Activated CD4-positive, alpha-beta T cell treated with anti-CD3 and anti-CD28 coated beads, Interleukin-2, amount 10 ng/mL, durations not matched to agents 7 days and 5 days (primary cell): ENCODE measurements at regions not wholly inside any gene's neighbourhood (a gene's known extent, or its start where the extent isn't known, plus 50 kb on each side); places are given as distances from the start of the nearest gene placed in this dataset.
"Not testable (repeated sequence)": the region's sequence is repeated elsewhere in the genome, so short reads cannot be mapped to it uniquely, and the experiment has no call there.

Experiments used
- CTCF ChIA-PET: fragments of 350-600 bp; sonication (Branson Sonifier 250); formaldehyde crosslinking; loops from one replicate; lab custom pipeline; 2021; ENCODE audit warnings: antibody characterized with exemption; lab: Charles Lee
- POLR2A ChIA-PET: fragments of 350-600 bp; sonication (Branson Sonifier 250); formaldehyde crosslinking; loops from one replicate; lab custom pipeline; 2021; ENCODE audit warnings: antibody characterized with exemption; lab: Charles Lee
- DNase-seq: peaks from one replicate; pipeline ENCODE4 v3.0.0-alpha.2; 2020
- H3K27ac Mint-ChIP-seq: one replicate; pipeline ENCODE4 v1.8.0; 2021; ENCODE audit warnings: mild to moderate bottlenecking, moderate library complexity, mixed read lengths
- H3K27me3 Mint-ChIP-seq: one replicate; pipeline ENCODE4 v1.8.0; 2021; ENCODE audit warnings: mixed read lengths
- H3K36me3 Mint-ChIP-seq: one replicate; pipeline ENCODE4 v1.8.0; 2021; ENCODE audit warnings: low read depth, mixed read lengths
- H3K4me1 Mint-ChIP-seq: one replicate; pipeline ENCODE4 v1.8.0; 2021; ENCODE audit warnings: mixed read lengths
- H3K4me3 Mint-ChIP-seq: one replicate; pipeline ENCODE4 v1.8.0; 2021; ENCODE audit warnings: mild to moderate bottlenecking, moderate library complexity, mixed read lengths
- H3K9me3 Mint-ChIP-seq: one replicate; pipeline ENCODE4 v1.8.0; 2021; ENCODE audit warnings: mixed read lengths

GRCh38 chr4:31261632-31262031 lies 541.5 kb downstream of the PCDH7 start:
- Mint-ChIP-seq H3K9me3 (peaks cover 11% of the 10 kb centered on the region), H3K27me3 (no peaks in the 10 kb centered on the region), H3K4me3 (no peak overlapping the region), H3K4me1 (no peaks in the 10 kb centered on the region), H3K36me3 (no peaks in the 10 kb centered on the region), H3K27ac (no peak overlapping the region)
- ChIA-PET CTCF (no interaction called here), POLR2A (interaction anchor here (0.7 kb wide), 1 partner anchor 910 kb away, joined by 3 read pairs; no protein-coding TSS in a partner anchor)
- DNase-seq, result no peak

- POLR2A ChIA-PET, H3K27ac Mint-ChIP-seq, H3K36me3 Mint-ChIP-seq, H3K4me1 Mint-ChIP-seq, DNase-seq, H3K4me3 Mint-ChIP-seq, H3K27me3 Mint-ChIP-seq, H3K9me3 Mint-ChIP-seq, CTCF ChIA-PET: not testable (repeated sequence)
Observed at GRCh38 chr4:31266094-31266493, 545.9 kb downstream of the PCDH7 start.

DNA sequence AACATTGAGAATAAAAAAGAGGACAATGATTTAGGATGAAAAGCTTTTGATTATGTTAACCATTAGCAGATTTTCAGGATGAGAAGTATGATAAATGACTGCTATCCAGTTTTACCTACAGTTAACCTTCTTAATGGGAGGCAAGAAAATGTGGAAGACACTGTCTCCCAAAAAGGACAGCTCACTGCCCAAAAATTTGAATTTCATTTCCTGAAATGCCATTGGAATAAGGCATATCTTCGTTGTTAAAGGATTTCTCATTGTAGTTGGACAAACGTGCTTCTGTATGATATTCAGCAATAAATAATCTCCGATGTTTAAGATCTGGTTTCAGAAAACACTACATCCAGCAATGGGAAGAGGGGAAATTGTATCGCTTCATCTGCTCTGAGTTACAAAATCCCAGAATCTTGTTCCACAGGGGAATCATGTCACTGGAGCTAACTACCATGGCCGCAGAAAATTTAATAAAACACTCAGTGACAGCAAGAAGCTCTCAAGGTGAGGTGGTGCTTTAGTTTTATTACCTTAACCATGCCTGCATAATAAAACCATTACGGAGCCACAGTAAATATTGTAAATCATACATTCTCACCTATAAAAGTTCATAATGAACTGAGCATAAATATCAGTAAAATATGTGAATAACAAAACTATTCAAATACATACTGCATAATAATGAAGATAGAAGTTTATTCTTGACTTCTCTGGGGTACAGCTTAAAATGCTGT lies 552.3 kb downstream of the PCDH7 start:
- Mint-ChIP-seq H3K27me3 (no peaks in the 10 kb centered on the region), H3K4me3 (no peak overlapping the region), H3K4me1 (no peaks in the 10 kb centered on the region), H3K36me3 (no peaks in the 10 kb centered on the region), H3K9me3 (peaks cover 4% of the 10 kb centered on the region), H3K27ac (no peak overlapping the region)
- ChIA-PET CTCF (no interaction called here), POLR2A (no interaction called here)
- DNase-seq, result no peak

DNA sequence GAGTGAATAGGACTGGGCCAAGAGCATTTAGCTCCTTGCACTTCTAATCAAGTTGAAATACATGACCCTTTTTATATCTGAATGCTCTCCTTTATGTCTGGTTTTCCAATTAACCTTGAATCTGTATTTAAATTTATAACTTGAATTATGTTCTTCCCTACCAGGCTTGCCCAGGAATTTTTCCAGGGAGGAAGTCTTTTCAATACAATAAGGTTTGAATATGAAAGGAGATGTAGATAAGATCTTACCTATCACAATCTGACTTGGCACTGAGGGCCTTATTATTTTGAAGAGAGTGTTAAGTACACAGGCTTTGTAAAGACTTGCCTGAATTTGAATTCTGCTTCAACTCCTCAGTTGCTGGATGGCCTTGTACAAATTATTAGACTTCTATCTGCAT lies 555.7 kb downstream of the PCDH7 start:
- no peak overlapping the region for H3K27ac Mint-ChIP-seq
- ChIA-PET POLR2A (no interaction called here), CTCF (no interaction called here)
- no peaks in the 10 kb centered on the region for H3K4me1 Mint-ChIP-seq
- H3K4me3 Mint-ChIP-seq, result no peak overlapping the region
- no peaks in the 10 kb centered on the region for H3K27me3 Mint-ChIP-seq
- peaks cover 4% of the 10 kb centered on the region for H3K9me3 Mint-ChIP-seq
- no peak for DNase-seq
- no peaks in the 10 kb centered on the region for H3K36me3 Mint-ChIP-seq

DNA sequence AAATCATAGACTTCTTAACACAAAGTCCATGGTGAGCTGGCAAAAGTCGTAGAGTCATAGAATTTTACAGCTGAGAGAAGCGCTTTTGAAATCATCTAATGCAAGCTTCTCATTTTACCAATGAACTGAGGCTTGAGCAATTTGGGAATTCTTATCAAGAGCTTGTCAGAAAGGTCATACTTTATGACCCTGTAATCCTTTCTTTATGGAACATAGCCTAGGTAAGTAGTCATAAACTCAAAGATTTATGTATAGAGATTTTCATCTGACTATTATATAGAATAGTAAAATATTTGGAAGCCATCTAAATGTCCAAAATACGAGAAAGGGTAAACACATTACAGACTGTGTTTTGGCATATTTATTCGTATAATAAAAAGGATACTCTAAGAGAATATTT lies 563.5 kb downstream of the PCDH7 start:
- H3K36me3 Mint-ChIP-seq, result no peaks in the 10 kb centered on the region
- H3K4me3 Mint-ChIP-seq, result no peak overlapping the region
- CTCF ChIA-PET, result no interaction called here
- POLR2A ChIA-PET, result no interaction called here
- H3K27ac Mint-ChIP-seq, result no peak overlapping the region
- H3K27me3 Mint-ChIP-seq, result no peaks in the 10 kb centered on the region
- no peaks in the 10 kb centered on the region for H3K9me3 Mint-ChIP-seq
- no peak for DNase-seq
- no peaks in the 10 kb centered on the region for H3K4me1 Mint-ChIP-seq

DNA sequence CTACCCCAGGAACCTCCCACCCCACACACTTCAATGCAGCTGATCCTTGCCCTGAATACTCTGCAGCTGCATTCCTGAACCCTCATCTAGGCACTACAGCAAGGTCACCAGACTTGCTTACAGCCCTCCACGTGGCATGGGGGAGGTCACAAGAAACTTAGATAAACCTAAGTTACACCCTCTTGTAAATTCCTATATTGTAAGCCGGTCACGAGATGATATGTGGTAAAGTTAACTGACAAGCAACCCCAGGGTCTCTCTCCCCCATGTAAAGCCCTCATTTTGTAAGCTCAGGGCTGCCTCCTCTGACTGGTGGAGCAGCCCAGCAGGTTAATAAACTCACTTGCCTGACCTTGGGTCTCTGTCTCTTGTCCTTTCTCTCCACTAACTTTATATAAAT lies 570.7 kb downstream of the PCDH7 start:
- CTCF ChIA-PET, result no interaction called here
- no peaks in the 10 kb centered on the region for H3K4me1 Mint-ChIP-seq

GRCh38 chr4:31291238-31291637 lies 571.1 kb downstream of the PCDH7 start:
- POLR2A ChIA-PET, result no interaction called here
- Mint-ChIP-seq H3K4me3 (no peak overlapping the region), H3K9me3 (peaks cover 4% of the 10 kb centered on the region), H3K4me1 (no peaks in the 10 kb centered on the region), H3K27ac (no peak overlapping the region), H3K36me3 (no peaks in the 10 kb centered on the region), H3K27me3 (no peaks in the 10 kb centered on the region)
- CTCF ChIA-PET, result no interaction called here
- DNase-seq, result no peak

More for the DNA sequence above, 570.7 kb downstream of the PCDH7 start:
- Mint-ChIP-seq H3K4me3 (no peak overlapping the region), H3K36me3 (no peaks in the 10 kb centered on the region), H3K9me3 (peaks cover 4% of the 10 kb centered on the region), H3K27me3 (no peaks in the 10 kb centered on the region), H3K27ac (no peak overlapping the region)
- DNase-seq, result no peak
- POLR2A ChIA-PET, result no interaction called here

- H3K36me3 Mint-ChIP-seq, result no peaks in the 10 kb centered on the region
- no peaks in the 10 kb centered on the region for H3K27me3 Mint-ChIP-seq
- H3K4me1 Mint-ChIP-seq, result no peaks in the 10 kb centered on the region
- POLR2A ChIA-PET, result no interaction called here
- DNase-seq, result no peak
- no peak overlapping the region for H3K27ac Mint-ChIP-seq
- no peak overlapping the region for H3K4me3 Mint-ChIP-seq
- CTCF ChIA-PET, result no interaction called here
- peaks cover 4% of the 10 kb centered on the region for H3K9me3 Mint-ChIP-seq
Observed at GRCh38 chr4:31294655-31295480, 574.7 kb downstream of the PCDH7 start.

DNA sequence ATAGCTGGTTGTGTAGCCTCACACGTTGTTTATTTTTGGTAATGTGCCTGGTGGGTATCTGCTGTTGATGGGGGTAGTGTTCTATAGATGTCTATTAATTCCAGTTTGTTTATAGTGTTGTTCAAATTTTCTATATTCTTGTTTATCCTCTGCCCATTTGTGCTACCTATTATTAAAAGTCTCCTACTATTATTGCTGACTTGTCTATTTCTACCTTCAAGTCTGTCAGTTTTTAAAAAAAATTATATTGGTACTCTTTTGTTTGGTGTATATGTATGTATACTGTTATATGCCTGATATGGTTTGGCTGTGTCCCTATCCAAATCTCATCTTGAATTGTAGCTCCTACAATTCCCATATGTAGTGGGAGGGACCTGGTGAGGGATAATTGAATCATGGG lies 578.6 kb downstream of the PCDH7 start:
- ChIA-PET POLR2A (no interaction called here), CTCF (no interaction called here)
- peaks cover 4% of the 10 kb centered on the region for H3K9me3 Mint-ChIP-seq
- H3K36me3 Mint-ChIP-seq, result no peaks in the 10 kb centered on the region
- no peak overlapping the region for H3K4me3 Mint-ChIP-seq
- DNase-seq, result no peak
- H3K27ac Mint-ChIP-seq, result no peak overlapping the region
- H3K4me1 Mint-ChIP-seq, result no peaks in the 10 kb centered on the region
- H3K27me3 Mint-ChIP-seq, result no peaks in the 10 kb centered on the region

DNA sequence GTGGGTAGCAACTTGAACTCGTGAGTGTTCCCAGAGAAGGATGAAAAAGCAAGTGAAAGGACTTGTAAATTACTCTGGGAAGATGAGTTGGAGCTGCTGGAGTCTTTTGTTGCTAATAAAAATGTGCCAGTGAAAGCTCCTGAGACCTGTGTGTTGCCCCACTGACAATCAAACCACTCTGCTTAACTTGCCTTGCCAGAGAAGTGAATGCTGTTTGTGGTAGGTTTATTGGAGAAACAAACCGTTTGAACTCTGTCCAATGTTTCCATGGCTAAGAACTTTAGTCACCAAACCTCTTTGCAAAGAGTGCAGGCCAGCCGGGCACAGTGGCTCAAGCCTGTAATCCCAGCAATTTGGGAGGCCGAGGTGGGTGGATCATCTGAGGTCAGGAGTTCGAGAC lies 586.9 kb downstream of the PCDH7 start:
- Mint-ChIP-seq H3K4me3 (no peak overlapping the region), H3K9me3 (peaks cover 7% of the 10 kb centered on the region), H3K4me1 (no peaks in the 10 kb centered on the region), H3K36me3 (no peaks in the 10 kb centered on the region), H3K27me3 (no peaks in the 10 kb centered on the region), H3K27ac (no peak overlapping the region)
- ChIA-PET CTCF (no interaction called here), POLR2A (no interaction called here)
- no peak for DNase-seq

GRCh38 chr4:31324814-31325213 lies 604.6 kb downstream of the PCDH7 start:
- ChIA-PET POLR2A (no interaction called here), CTCF (no interaction called here)
- Mint-ChIP-seq H3K27me3 (no peaks in the 10 kb centered on the region), H3K4me1 (no peaks in the 10 kb centered on the region), H3K36me3 (no peaks in the 10 kb centered on the region), H3K4me3 (no peak overlapping the region), H3K27ac (no peak overlapping the region), H3K9me3 (peaks cover 3% of the 10 kb centered on the region)
- no peak for DNase-seq

DNA sequence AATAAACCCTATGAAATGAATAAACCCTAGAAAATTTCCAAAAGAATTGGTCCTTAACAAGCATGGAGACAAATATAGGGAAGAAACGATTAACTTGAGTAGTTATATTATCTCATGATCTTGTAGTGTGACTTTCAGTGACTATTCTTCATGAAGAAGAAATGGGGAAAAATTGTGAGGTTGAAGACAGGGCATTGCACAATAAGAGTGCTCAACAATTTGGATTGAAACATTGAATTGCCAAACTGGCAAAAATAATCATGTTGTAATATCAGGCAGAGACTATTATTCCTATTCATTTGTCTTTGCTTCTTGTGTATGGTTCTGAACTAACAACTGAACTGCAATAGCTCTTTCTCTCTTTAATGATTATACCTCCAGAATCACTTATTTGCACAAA lies 605.1 kb downstream of the PCDH7 start:
- H3K36me3 Mint-ChIP-seq, result no peaks in the 10 kb centered on the region
- no peaks in the 10 kb centered on the region for H3K27me3 Mint-ChIP-seq
- no peaks in the 10 kb centered on the region for H3K4me1 Mint-ChIP-seq
- POLR2A ChIA-PET, result no interaction called here
- CTCF ChIA-PET, result no interaction called here
- H3K9me3 Mint-ChIP-seq, result peaks cover 3% of the 10 kb centered on the region
- DNase-seq, result no peak
- no peak overlapping the region for H3K4me3 Mint-ChIP-seq
- H3K27ac Mint-ChIP-seq, result no peak overlapping the region

- Mint-ChIP-seq H3K27me3 (no peaks in the 10 kb centered on the region), H3K4me3 (no peak overlapping the region), H3K4me1 (no peaks in the 10 kb centered on the region), H3K36me3 (no peaks in the 10 kb centered on the region), H3K27ac (no peak overlapping the region), H3K9me3 (peaks cover 3% of the 10 kb centered on the region)
- no peak for DNase-seq
- POLR2A ChIA-PET, result no interaction called here
- CTCF ChIA-PET, result no interaction called here
Observed at GRCh38 chr4:31327031-31327430, 606.9 kb downstream of the PCDH7 start.
